Mammary epithelial cell (primary cell): ENCODE measurements at regions not wholly inside any gene's neighbourhood (a gene's known extent, or its start where the extent isn't known, plus 50 kb on each side); places are given as distances from the start of the nearest gene placed in this dataset.

Experiments
- CTCF ChIP-seq, 2 donors: IDR thresholded peaks in 1 of 2; conservative IDR thresholded peaks in 1 of 2; 2 replicates each; pipeline ENCODE4 v1.5.1; 2011 to 2012; ENCODE audit warnings: inconsistent platforms in 2 of 2, low read length in 2 of 2, mild to moderate bottlenecking in 2 of 2, control low read depth in 1 of 2, low read depth in 1 of 2; ENCODE audit not compliant: insufficient read depth in 1 of 2; ENCODE audit errors: extremely low read depth in 1 of 2
- EZH2 ChIP-seq: IDR thresholded peaks from 2 replicates; pipeline ENCODE4 v1.6.1; 2012; ENCODE audit warnings: low read length, inconsistent platforms, borderline replicate concordance

- TF ChIP-seq CTCF (conservative IDR thresholded peaks at IDR 0.05 in 1 of 2, IDR thresholded peaks at IDR 0.05 in 1 of 2; ENCODE audit: extremely low read depth in 1 of 2, insufficient read depth in 1 of 2, low read depth in 1 of 2, low read length in 2 of 2) (no peak), EZH2 (no peak)
Measured at GRCh38 chr3:16026753-16027152, 147.7 kb upstream of the GALNT15 start.
